Hematopoietic multipotent progenitor cell (in vitro differentiated cells): ENCODE measurements at regions not wholly inside any gene's neighbourhood (a gene's known extent, or its start where the extent isn't known, plus 50 kb on each side); places are given as distances from the start of the nearest gene placed in this dataset.

ENCODE experiments used
- DNase-seq, 3 donors: peaks; one replicate each; pipeline ENCODE4 v3.0.0-alpha.2; 2011 to 2015; ENCODE audit warnings: low read depth in 2 of 3, low spot score in 2 of 3

DNA sequence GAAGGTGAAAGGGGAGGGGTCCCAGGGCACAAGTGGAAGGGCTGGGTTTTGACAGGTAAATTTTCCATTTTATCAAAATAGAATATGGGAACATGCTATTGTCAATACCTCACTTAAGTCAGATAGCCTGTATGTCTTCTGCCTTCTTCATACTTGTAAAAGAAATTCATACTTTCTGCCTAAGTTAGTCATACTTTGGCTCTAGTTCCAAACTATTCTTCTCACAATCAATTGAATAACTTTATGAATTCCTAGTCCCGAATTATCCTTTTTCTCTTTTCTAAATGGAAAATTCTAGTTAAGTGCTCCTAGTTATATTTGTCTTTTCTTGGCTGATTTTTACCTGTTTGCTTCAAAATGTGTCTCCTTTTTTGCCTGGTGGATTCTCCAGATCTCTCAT is 271.4 kb downstream of the CSNK1G3 start:
- DNase-seq, result no peak

DNA sequence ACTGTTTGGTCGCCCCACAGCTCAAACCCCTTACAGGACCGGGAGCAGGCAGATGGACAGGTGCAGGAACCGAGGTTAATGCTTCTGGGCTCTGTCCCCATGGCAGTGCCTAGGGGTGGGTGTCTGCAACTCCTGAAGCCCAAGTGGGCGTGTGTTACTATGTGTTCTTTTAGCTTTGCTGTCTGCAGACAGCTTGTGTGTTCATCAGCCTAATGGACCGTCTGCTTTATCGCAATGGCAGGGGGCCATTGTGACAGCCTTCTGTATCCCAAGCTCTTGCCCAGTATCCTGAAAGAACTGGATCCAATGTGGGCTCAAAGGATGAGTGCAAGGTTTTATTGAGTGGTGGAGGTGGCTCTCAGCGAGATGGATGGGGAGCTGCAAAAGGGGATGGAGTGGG is 266.7 kb downstream of the CSNK1G3 start:
- no peak for DNase-seq

DNA sequence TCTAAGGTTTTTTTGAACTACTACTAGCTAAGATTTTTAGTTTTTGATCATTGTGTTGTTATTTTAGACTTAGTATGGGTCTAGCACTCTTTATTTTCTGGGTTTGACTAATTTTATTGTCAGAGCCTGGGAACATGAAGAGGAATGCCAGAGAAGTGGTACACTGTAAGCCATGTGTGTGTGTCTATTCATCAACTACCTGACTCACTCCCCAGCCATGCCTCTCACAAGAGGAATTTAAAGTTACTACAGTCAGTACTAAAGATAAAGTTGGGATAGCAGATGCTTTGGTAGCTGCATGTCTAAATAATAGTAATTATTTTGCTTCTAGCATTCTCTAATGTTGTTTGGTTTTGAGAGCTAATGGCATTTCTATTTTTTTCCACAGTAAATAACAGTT is 264.8 kb downstream of the CSNK1G3 start:
- no peak for DNase-seq

DNA sequence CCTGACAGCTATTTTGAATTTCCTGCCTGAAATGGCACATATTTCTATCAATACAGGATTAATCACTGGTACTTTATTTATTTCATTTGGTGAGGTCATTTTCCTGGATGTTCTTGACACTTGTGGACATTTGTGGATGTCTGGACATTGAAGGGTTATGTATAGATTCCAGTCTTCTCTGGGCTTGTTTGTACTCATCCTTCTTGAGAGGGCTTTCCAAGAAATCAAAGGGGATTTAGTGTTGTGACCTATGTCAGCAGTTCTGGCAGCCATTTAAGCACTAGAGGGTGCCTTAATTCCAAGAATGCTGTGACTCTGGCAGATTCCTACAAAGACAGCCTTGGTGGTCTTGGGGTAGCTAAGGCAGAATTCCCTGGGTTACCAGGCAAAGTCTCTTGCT is 259.7 kb downstream of the CSNK1G3 start:
- no peak for DNase-seq

DNA sequence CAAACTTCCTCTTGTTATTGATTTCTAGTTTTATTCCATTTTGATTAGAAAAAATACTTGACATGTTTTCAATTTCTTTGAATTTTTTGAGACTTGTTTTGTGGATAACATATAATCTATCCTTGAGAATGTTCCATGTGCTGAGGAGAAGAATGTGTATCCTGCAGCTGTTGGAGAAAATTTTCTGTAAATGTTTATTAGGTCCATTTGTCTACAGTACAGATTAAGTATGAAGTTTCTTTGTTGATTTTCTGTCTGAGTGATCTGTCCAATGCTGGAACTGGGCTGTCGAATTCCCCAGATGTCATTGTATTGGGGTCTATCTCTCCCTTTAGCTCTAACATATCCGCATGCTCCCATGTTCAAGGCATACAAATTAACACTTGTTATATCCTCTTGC is 251.2 kb downstream of the CSNK1G3 start:
- DNase-seq, result no peak

DNA sequence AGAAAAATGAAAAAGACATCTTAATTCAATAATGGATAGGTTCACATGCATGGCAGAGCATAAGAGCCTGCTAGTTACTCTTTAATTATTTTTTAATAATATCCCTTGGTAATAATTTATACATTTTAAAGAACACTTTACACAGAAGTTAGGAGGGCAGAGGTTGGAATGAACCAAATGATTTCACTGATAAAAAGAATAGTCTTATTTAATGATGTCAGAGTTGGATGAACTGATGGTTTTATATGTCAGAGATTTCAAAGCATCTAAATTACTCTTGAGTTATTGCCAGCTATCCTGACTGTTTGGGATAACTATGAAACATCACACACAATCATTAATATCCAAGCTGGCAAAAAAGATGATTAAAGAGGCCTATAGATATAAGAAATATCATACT is 244.8 kb downstream of the CSNK1G3 start:
- DNase-seq, result no peak

DNA sequence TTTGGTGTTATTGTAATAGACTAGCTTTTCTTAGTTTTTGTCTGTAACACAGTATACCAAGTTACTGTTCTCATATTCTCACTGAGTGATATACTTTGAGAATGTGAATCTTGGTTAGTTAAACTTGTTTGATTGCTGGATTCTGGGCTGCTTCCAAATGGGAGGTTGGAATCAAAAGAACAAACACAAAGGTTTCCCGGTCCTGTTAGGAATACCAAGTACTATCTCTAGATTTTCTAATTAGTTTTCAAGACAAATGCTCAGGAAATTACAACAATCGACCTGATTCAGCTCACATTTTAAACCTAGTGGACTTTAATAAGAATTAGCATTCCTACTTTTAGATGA is 244.3 kb downstream of the CSNK1G3 start:
- no peak for DNase-seq

DNA sequence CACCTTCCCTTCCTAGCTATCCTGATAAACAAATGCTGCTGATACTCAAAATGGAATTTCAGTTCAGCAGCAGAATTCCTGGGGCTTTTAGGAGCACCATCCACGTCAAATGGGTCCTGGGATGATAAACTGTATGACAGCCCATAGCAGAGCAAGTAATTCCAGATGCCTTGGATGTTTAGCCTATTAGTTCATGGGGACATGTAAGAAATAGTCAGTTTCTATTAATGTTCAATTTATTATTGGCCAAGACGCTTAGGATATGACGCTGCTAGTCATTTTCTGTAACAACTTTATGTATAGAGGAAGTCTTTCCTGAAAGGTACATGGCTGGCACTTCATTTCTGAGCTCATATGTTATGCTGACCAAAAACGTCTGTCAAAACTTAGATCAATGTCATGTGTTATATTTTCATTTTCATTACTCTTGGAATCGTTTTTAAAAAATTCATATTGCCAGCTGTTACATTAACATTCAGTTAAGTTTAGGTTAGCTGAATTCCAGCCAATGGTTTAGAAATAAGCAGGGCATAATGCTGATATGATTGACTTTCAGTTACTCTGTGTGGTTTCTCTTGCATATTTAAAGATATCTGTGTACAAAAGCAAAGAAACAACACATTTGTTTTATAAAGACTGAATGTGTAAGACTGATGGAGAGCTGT is 243.8 kb downstream of the CSNK1G3 start:
- DNase-seq, result no peak

DNA sequence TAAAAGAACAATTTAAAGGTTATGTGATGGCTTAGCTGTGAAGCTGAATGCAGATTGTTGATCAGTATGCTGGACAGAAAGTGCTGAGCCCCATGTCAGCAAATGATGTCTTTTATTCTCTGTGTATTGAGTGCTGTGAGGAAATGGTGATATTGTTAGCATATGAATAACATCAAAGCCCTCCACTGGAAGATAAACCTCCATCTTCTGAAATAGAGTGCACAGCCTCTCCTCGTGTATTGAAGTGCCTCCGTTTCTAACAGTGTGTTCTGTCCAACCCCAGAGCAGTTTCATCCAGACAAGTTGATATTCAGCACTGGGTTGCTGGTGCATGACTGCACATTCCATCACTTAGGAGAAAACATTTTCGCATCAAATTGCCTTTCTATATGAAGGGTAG is 242.9 kb downstream of the CSNK1G3 start:
- no peak for DNase-seq

DNA sequence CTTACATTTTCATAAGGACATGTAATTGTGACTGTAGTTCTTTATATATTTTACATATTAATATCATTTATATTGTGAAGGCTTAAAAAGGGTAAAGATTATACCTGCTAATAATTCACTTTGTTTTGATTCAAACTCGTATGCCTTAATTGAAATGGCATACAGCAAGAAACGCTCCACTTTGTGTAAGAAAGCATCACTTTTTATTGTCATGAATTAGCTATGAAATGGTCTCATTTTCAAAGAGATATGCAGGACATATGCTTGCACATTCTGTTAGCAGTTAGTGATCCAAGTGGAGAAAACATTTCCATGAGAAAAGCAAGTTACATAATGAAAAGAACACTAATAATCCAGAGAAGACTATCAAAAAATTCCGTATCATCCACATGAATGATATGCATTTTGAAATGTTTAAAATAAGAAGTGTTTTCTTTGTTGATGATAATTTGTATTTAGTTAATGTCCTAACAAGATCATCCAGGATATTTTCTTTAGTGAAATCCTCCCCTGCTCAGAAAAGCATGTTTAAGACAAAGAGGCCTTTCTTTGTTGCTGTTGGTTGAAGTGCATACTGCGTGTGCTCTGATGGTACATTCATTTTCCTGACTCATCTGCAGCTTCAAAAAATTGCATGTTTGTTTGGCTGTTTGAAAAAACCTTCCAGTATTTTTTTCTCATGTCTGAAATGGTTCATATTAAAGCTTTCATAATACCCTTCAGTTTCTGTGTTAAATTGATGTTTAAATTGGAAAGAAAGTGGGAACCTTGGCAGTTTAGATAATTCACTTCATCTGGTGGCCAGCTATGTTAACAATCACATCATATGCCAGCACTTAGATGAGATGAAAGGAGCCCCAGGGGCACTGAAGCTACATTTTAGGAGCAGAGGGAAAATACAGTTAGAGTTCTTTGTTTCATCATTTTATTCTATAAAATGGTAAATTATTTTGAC is 242.2 kb downstream of the CSNK1G3 start:
- no peak for DNase-seq

DNA sequence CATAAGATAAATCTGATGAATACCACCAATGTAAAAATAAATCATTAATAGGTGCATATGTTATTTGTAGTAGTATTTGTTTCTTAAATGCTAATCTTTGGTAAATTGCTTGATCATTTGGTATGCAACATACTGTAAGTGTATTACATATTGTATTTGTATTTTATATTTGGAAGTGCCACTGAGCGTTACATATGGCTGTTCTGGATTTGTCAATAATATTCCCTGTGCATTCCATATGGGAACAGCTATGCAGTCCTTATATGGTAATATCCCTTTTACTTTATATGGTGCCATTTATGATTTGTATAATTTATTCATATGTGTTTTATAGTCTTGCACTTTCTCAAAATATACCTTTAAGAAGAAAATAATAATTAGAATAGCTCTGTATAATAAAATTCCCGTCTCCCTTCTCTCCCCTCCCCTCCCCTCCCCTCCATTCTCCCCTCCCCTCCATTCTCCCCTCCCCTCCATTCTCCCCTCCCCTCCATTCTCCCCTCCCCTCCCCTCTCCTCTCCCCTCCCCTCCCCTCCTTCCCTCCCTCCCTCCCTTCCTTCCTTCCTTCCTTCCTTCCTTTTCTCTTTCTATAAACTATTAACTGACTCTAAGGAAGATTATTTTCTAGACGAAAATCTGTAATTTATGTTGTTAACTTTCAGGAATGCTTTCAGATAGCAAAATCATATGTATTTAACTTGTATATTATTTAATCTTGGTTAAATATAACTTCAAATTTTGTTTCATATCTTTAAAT is 241.4 kb downstream of the CSNK1G3 start:
- DNase-seq, result no peak

DNA sequence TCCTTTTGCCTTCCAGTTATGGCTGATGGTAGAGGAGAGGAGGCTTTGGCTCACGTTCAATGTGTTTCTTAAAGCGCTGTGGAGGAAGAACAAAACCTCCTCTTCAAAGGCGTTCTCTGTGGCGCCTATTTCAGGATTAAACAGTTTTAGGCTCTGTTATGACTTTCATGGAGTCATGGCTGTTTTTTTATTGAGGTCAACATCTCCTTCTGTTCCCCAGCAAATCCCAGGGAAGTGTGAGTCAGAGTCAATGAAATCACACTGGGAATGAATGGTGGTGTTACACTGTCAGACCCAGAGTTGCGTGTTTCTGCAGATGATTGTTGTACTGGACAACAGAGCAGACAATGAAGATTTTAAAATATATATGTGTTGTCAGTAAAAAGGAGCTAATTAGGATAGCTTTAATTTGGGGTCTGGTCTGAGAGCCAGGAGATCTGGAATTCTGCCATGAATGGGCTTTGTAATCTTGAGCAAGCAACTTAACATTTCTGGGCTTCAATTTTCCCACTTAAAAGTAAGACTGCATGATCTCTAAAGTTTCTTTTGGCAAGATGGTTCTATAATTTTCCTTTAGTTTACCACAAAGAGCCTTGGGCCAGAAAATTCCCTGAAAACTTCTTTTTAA is 240.7 kb downstream of the CSNK1G3 start:
- no peak for DNase-seq

DNA sequence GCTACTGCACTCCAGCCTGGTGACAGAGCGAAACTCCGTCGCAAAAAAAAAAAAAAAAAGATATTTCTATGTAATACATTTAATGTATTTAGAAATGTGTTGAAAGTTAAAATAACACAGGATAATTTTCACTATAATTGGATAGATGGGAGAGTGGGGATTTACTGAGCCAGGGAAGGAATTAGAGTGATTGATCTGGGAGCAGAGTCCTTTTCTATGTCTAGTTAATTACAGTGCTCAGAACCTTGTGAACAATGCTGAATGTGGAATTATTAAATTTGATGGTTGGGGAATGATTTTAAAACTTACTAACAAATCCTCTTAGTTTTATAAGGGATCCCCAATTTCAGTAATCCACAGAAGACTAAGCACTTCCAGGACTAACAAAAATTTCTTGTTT is 239.7 kb downstream of the CSNK1G3 start:
- DNase-seq, result no peak

DNA sequence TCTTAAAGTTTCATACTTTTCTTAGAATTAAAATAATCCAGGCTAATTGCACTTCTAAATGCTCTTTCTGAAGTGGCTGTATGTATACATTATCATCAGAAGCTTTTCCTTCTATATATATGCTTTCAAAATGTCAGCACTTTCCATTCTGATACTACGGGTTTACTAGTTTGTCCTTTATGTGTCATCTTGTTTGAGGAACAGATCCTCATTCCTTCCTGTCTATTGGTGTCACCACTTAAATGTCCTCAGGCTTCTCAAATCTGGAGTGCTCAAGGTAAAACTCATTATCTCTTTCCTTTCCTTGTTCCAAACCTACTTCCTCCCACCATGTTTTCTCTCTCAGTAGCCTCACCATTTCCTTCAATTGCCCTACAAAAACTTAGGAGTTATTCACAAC is 236.3 kb downstream of the CSNK1G3 start:
- no peak for DNase-seq

DNA sequence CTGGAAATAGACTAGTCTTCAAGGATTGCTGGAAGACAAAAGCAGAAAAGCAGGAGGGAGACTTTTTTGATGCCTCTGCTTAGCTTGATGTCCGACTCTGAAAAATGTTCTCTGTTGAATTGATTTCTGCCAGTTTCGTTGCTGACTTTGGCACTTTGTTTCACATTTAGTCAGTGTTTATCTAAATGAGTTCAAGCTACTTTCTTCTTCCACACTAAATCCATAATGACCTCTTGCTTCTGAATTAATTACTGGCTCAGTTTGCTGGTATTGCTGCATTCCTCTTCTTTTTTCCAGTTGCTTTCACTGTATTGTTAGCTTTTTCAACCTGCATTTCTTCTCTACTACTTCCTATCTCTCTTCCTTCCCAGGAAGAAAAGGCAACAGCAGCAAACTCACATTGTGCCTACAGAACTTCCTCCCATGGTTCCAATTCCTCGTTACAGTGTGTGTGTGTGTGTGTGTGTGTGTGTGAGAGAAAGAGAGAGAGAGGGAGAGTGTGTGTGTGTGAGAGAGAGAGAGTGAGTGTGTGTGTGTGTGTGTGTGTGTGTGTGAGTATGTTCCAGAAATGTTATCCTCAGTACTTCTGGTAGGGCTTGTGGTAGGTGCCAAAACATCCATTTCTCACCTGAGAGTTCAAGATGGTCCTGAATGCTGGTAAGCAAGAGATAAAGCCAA is 234.8 kb downstream of the CSNK1G3 start:
- DNase-seq, result no peak

DNA sequence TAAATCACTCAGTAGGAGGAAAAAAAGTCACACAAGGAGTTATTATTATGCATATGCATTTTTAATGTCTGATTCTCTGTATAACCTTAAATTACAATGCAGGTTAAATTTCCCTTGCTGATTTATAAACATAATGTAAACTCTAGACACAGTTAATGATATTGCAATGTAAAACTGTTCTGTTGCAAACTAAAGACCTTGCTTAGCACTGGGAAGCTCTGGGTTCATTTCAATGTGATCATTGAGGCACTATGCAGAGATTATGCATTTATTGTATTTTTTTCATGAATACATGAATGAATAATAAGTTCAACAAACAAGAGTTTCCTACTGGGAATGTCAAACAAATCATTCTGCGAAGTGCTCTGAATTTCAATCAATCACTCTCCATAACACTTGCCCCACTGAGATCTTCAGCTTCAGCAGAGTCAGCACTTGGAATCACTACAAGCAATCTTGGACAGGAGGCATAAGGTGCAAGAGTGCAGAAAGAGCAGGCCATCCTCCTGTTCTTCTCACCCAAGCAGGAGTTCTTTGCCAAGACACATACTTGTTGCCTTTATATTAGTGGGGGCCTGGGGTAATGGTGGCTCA is 232.1 kb downstream of the CSNK1G3 start:
- no peak for DNase-seq

DNA sequence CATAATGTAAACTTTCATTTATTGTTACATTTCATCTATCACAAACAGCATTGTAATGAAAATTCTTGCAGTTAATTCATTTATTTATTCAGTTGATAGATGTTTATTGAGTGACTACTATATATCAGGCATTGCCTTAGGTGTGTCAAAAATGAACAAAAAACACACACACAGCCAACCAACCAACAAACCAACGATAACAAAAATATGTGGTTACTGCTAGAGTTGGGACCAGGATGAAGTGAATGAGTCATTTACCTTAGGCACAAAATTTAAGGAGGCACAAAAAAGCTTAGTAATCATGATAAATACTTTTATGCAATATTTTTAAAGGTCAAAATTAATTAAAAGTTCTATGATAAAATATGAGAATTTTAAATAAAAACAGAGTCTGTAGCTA is 223.4 kb downstream of the CSNK1G3 start:
- no peak for DNase-seq

DNA sequence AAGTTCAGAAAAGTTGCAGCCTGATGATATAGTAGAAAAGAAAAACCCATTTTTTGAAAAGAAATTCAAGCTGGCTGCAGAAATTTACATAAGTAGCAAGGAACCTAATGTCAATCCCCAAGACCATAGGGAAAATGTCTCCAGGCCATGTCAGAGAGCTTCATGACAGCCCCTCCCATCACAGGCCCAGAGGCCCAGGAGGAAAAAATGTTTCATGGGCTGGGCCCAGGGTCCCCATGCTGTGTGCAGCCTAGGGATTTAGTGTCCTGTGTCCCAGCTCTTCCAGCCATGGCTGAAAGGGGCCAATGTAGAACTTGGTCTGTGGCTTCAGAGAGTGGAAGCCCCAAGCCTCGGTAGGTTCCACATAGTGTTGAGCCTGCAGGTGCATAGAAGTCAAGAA is 220.3 kb downstream of the CSNK1G3 start:
- no peak for DNase-seq

DNA sequence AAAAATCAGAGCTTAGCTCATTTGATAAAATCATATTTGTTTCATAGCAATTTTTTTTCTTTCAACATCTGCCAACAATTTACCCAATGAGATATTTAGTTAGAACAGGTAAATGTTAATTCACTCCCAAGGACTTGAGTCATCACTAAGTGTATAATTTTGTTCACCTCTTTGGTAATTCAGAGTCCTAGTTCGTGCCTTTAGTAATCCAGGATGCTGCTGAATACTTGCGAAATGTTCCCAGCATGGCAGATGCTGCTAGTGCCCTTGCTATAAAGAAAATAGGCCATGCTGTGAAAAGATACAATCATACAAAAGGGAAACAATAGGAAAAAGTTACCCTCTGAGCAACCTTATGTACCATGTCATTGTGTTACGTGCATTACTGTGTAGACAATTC is 210.5 kb downstream of the CSNK1G3 start:
- DNase-seq, result no peak

DNA sequence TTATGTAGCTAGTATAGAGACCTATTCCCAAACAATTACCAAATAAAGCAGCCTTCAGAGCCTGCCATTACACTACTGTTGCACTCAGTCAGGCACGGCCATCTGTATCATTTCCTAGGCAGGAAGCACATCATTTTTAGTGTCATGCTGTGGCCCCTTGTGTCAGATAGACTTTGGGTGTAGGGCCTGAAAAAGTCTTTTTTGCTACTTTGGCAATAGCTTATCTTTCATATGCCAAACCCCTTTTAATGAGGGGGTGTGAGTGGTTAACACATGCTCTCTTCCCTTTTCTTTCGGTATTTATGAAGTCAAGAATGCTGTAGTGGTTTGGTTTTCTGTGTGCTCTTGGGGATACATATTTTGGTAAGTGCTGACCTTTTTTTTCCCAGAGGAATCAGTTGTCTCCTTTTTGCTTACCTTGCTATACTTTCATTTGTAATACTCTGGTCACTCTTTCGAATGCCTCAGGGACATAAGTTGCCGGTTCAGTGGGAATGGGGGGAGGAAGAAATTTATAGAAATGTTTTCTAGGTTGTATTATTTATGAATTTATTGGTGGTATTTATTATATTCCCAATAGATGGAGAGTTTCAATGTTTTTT is 209.8 kb downstream of the CSNK1G3 start:
- peak in 1 of 3 donors; percentile 34 for DNase-seq
